OCI-LY7 (cell line): ENCODE measurements at regions not wholly inside any gene's neighbourhood (a gene's known extent, or its start where the extent isn't known, plus 50 kb on each side); places are given as distances from the start of the nearest gene placed in this dataset.

ENCODE experiments used
- EZH2phosphoT487 ChIP-seq: fragments of 200-600 bp; sonication (generic); IDR thresholded peaks from 2 replicates; pipeline ENCODE4 v1.6.1; 2018; ENCODE audit warnings: low read depth, borderline replicate concordance, mild to moderate bottlenecking, mixed run types, antibody characterized with exemption, low read length, moderate library complexity, mixed read lengths
- TF ChIP-seq, protein P1 (sequence below): fragments of 200-600 bp; sonication (generic); conservative IDR thresholded peaks from 2 replicates; pipeline ENCODE4 v1.5.1; 2014; ENCODE audit warnings: mild to moderate bottlenecking, antibody characterized with exemption, low read length, moderate library complexity, mixed read lengths

DNA sequence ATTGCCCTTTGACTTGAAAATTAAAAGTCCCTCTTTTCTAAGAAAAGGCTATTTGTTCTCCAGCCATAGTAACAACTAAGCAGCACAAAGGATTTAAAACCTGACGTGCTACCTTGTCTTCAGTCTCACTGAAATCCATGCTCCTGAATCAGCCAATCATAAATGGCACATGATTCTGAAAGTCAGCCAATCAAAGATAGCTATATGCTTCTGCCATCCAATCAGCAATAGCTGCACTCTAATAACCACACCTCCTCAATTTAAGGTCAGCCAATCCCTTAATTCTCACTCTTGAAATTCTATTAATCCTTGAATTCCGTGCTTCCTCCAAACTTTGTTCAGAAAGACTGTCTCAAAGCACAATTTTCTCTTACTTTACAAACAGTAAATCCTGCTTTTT, 53.5 kb upstream of the ACAN start:
- TF ChIP-seq, protein P1, sequence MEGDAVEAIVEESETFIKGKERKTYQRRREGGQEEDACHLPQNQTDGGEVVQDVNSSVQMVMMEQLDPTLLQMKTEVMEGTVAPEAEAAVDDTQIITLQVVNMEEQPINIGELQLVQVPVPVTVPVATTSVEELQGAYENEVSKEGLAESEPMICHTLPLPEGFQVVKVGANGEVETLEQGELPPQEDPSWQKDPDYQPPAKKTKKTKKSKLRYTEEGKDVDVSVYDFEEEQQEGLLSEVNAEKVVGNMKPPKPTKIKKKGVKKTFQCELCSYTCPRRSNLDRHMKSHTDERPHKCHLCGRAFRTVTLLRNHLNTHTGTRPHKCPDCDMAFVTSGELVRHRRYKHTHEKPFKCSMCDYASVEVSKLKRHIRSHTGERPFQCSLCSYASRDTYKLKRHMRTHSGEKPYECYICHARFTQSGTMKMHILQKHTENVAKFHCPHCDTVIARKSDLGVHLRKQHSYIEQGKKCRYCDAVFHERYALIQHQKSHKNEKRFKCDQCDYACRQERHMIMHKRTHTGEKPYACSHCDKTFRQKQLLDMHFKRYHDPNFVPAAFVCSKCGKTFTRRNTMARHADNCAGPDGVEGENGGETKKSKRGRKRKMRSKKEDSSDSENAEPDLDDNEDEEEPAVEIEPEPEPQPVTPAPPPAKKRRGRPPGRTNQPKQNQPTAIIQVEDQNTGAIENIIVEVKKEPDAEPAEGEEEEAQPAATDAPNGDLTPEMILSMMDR = no peak
- no peak for TF ChIP-seq EZH2phosphoT487
